ENCODE measurements at regions not wholly inside any gene's neighbourhood (a gene's known extent, or its start where the extent isn't known, plus 50 kb on each side); places are given as distances from the start of the nearest gene placed in this dataset.

- no peaks in the 10 kb centered on the region for H3K9me3 ChIP-seq (ENCODE audit: low read depth)
- no peaks in the 10 kb centered on the region for H3K27me3 ChIP-seq
- no peak overlapping the region for H3K4me3 ChIP-seq
- TF ChIP-seq CTCF (IDR thresholded peaks at IDR 0.05; ENCODE audit: low read depth, low read length) = no peak
- no peak for DNase-seq (ENCODE audit: low read depth in 1 of 2, low spot score in 1 of 2)
- no peak overlapping the region for H3K27ac ChIP-seq
- no peaks in the 10 kb centered on the region for H3K4me1 ChIP-seq (ENCODE audit: low read depth)
- H3K36me3 ChIP-seq = no peaks in the 10 kb centered on the region
These were observed 97.1 kb downstream of the JCAD start for GRCh38 chr10:29962166-29962850.

GRCh38 chr10:29961351-29961750 lies 98.0 kb downstream of the JCAD start:
- H3K9me3 ChIP-seq (ENCODE audit: low read depth) = no peaks in the 10 kb centered on the region
- no peaks in the 10 kb centered on the region for H3K27me3 ChIP-seq
- H3K4me3 ChIP-seq = no peak overlapping the region
- no peaks in the 10 kb centered on the region for H3K36me3 ChIP-seq
- no peak for DNase-seq (ENCODE audit: low read depth in 1 of 2, low spot score in 1 of 2)
- no peak for TF ChIP-seq CTCF (IDR thresholded peaks at IDR 0.05; ENCODE audit: low read depth, low read length)
- H3K27ac ChIP-seq = no peak overlapping the region
- H3K4me1 ChIP-seq (ENCODE audit: low read depth) = no peaks in the 10 kb centered on the region

GRCh38 chr10:29960261-29960660 lies 99.1 kb downstream of the JCAD start:
- Histone ChIP-seq H3K27me3 (no peaks in the 10 kb centered on the region), H3K36me3 (no peaks in the 10 kb centered on the region), H3K27ac (no peak overlapping the region), H3K4me3 (no peak overlapping the region), H3K9me3 (ENCODE audit: low read depth) (no peaks in the 10 kb centered on the region), H3K4me1 (ENCODE audit: low read depth) (no peaks in the 10 kb centered on the region)
- TF ChIP-seq CTCF (IDR thresholded peaks at IDR 0.05; ENCODE audit: low read depth, low read length) = no peak
- DNase-seq (ENCODE audit: low read depth in 1 of 2, low spot score in 1 of 2) = no peak

- no peaks in the 10 kb centered on the region for H3K36me3 ChIP-seq
- no peak overlapping the region for H3K27ac ChIP-seq
- no peak overlapping the region for H3K4me3 ChIP-seq
- no peaks in the 10 kb centered on the region for H3K27me3 ChIP-seq
- TF ChIP-seq CTCF (IDR thresholded peaks at IDR 0.05; ENCODE audit: low read depth, low read length) = no peak
- no peak for DNase-seq (ENCODE audit: low read depth in 1 of 2, low spot score in 1 of 2)
- no peaks in the 10 kb centered on the region for H3K4me1 ChIP-seq (ENCODE audit: low read depth)
- no peaks in the 10 kb centered on the region for H3K9me3 ChIP-seq (ENCODE audit: low read depth)
These were observed 99.8 kb downstream of the JCAD start for GRCh38 chr10:29959586-29959985.

GRCh38 chr10:29958440-29958839 lies 100.9 kb downstream of the JCAD start:
- Histone ChIP-seq H3K27ac (no peak overlapping the region), H3K9me3 (ENCODE audit: low read depth) (no peaks in the 10 kb centered on the region), H3K36me3 (no peaks in the 10 kb centered on the region), H3K27me3 (no peaks in the 10 kb centered on the region), H3K4me1 (ENCODE audit: low read depth) (no peaks in the 10 kb centered on the region), H3K4me3 (no peak overlapping the region)
- no peak for DNase-seq (ENCODE audit: low read depth in 1 of 2, low spot score in 1 of 2)
- TF ChIP-seq CTCF (IDR thresholded peaks at IDR 0.05; ENCODE audit: low read depth, low read length) = no peak

Measured in cardiac muscle cell (in vitro differentiated cells and primary cell).